RCC 7860 (cell line): ENCODE measurements at regions not wholly inside any gene's neighbourhood (a gene's known extent, or its start where the extent isn't known, plus 50 kb on each side); places are given as distances from the start of the nearest gene placed in this dataset.

Experiments
- DNase-seq: peaks from one replicate; pipeline ENCODE4 v3.0.0-alpha.2; 2015; ENCODE audit warnings: low spot score
- FAIRE-seq: peaks from 2 replicates; lab custom pipeline; 2012; peaks lifted over from hg19 to GRCh38; lab: Jason Lieb, UNC

- DNase-seq (no peak), FAIRE-seq (no peak)
Measured at GRCh38 chr20:57840504-57841296, 130.9 kb upstream of the PMEPA1 start.

- no peak for FAIRE-seq
- DNase-seq = no peak
Measured at GRCh38 chr20:57840066-57840465, 130.3 kb upstream of the PMEPA1 start.

- FAIRE-seq (no peak), DNase-seq (no peak)
Measured at GRCh38 chr20:57838670-57839151, 128.9 kb upstream of the PMEPA1 start.

GRCh38 chr20:57837208-57838035 is 127.6 kb upstream of the PMEPA1 start:
- no peak for FAIRE-seq

GRCh38 chr20:57835588-57836455 is 126.0 kb upstream of the PMEPA1 start:
- no peak for DNase-seq
- FAIRE-seq = no peak

More at GRCh38 chr20:57837208-57838035, 127.6 kb upstream of the PMEPA1 start:
- no peak for DNase-seq

GRCh38 chr20:57835074-57835452 is 125.2 kb upstream of the PMEPA1 start:
- no peak for FAIRE-seq

GRCh38 chr20:57834306-57835073 is 124.7 kb upstream of the PMEPA1 start:
- no peak for DNase-seq
- FAIRE-seq = no peak

More at GRCh38 chr20:57835074-57835452, 125.2 kb upstream of the PMEPA1 start:
- no peak for DNase-seq

GRCh38 chr20:57831993-57832585 is 122.3 kb upstream of the PMEPA1 start:
- no peak for FAIRE-seq
- no peak for DNase-seq

GRCh38 chr20:57831326-57831992 is 121.6 kb upstream of the PMEPA1 start:
- no peak for FAIRE-seq
- DNase-seq = no peak

GRCh38 chr20:57830515-57830895 is 120.7 kb upstream of the PMEPA1 start:
- FAIRE-seq = no peak
- no peak for DNase-seq

GRCh38 chr20:57829805-57830514 is 120.1 kb upstream of the PMEPA1 start:
- no peak for DNase-seq
- no peak for FAIRE-seq

GRCh38 chr20:57829336-57829735 is 119.5 kb upstream of the PMEPA1 start:
- no peak for DNase-seq

GRCh38 chr20:57828696-57829095 is 118.9 kb upstream of the PMEPA1 start:
- DNase-seq = no peak
- FAIRE-seq = no peak

More at GRCh38 chr20:57829336-57829735, 119.5 kb upstream of the PMEPA1 start:
- no peak for FAIRE-seq

- no peak for FAIRE-seq
- DNase-seq = no peak
Measured at GRCh38 chr20:57826666-57827287, 117.0 kb upstream of the PMEPA1 start.

- DNase-seq (no peak), FAIRE-seq (no peak)
Measured at GRCh38 chr20:57824909-57825308, 115.1 kb upstream of the PMEPA1 start.

GRCh38 chr20:57821935-57822334 is 112.1 kb upstream of the PMEPA1 start:
- FAIRE-seq = no peak
- no peak for DNase-seq

- no peak for DNase-seq
- FAIRE-seq = no peak
Measured at GRCh38 chr20:57819691-57820380, 110.0 kb upstream of the PMEPA1 start.
